ENCODE measurements at regions not wholly inside any gene's neighbourhood (a gene's known extent, or its start where the extent isn't known, plus 50 kb on each side); places are given as distances from the start of the nearest gene placed in this dataset.

DNA sequence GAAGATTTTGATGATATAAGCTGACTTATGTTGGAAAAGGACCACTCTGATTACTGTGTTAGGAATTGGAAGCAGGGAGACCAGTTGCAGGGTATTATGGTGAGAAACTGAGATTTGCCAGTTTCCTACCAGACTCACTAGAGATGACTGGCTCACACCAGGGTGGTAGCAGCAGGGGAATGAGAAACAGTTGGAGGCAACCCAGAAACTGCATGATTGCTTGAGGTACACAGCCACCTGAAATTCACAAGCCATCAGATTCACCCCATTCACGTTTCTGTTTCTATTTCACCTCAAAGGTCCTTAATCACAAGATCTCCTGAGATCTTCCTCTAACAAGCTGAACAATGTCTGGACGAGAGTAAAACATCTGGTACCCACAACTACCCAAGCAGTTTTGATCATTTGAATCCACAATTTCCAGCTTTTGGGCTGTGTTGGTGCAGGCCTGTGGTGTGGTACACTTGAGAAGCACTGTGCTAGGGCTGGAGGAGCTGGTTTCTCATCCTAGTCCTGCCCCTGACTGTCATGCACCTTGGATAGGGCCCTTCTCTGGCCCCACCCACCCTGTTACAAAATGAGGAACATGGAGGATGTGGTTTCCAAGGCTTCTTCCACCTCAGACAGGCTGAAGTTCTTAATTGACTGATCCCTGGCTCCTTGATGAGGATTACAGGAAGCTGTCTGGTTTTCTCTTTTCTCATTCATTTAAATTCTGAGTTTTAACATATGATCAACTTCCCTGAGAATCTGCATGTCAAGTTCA is 233.4 kb downstream of the INSC start (continued):
- TF ChIP-seq ZBTB11 (CRISPR knock-in tag; IDR thresholded peaks at IDR 0.05), result no peak
- TF ChIP-seq, protein P1, sequence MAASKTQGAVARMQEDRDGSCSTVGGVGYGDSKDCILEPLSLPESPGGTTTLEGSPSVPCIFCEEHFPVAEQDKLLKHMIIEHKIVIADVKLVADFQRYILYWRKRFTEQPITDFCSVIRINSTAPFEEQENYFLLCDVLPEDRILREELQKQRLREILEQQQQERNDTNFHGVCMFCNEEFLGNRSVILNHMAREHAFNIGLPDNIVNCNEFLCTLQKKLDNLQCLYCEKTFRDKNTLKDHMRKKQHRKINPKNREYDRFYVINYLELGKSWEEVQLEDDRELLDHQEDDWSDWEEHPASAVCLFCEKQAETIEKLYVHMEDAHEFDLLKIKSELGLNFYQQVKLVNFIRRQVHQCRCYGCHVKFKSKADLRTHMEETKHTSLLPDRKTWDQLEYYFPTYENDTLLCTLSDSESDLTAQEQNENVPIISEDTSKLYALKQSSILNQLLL (CRISPR knock-in tag; IDR thresholded peaks at IDR 0.05; ENCODE audit: borderline replicate concordance), result no peak

GRCh38 chr11:15349413-15349812 is 234.7 kb downstream of the INSC start:
- WGBS (ENCODE audit: insufficient coverage, low coverage, missing lambda C conversion rate), result 0% methylated on average over 1 of the region's 1 CpG
- POLR2A ChIA-PET, result interaction anchor here (0.6 kb wide), 1 partner anchor 787 kb away, joined by 3 read pairs; no protein-coding TSS in a partner anchor
- Histone ChIP-seq H3K9me1 (ENCODE audit: control insufficient read depth, insufficient read depth, low read length) (no peaks in the 10 kb centered on the region), H3K9ac (ENCODE audit: insufficient read depth in 1 of 2, low read depth in 2 of 2, low read length in 2 of 2) (no peak overlapping the region), H4K20me1 (replicated peaks; ENCODE audit: control insufficient read depth, insufficient read depth, low read length) (no peaks in the 10 kb centered on the region), H3K9me3 (replicated peaks; ENCODE audit: control insufficient read depth, insufficient read depth, low read depth, low read length) (no peaks in the 10 kb centered on the region), H3K79me2 (ENCODE audit: control insufficient read depth, insufficient read depth, low read length) (no peaks in the 10 kb centered on the region), H3K4me2 (ENCODE audit: insufficient read depth, low read length) (no peak overlapping the region), H3K27me3 (ENCODE audit: control insufficient read depth in 2 of 2, insufficient read depth in 2 of 2, low read length in 2 of 2) (no peaks in the 10 kb centered on the region), H3K4me1 (replicated peaks in 1 of 2; ENCODE audit: control insufficient read depth in 2 of 2, insufficient read depth in 2 of 2, low read length in 2 of 2) (no peaks in the 10 kb centered on the region), H3K36me3 (ENCODE audit: control insufficient read depth, insufficient read depth, low read length) (no peaks in the 10 kb centered on the region), H3K4me3 (no peak overlapping the region), H2AFZ (ENCODE audit: low read depth, low read length) (no peak overlapping the region), H3K27ac (ENCODE audit: extremely low read depth, low read depth, low read length) (no peak overlapping the region)
- no peak for FAIRE-seq
- no peak for ATAC-seq
- no TSS peak for BruUV-seq (replicated peaks)
- intact Hi-C loops (cut with micrococcal nuclease), result no loop called here
- CTCF ChIA-PET (ENCODE audit: low intra/inter-chr PET ratio), result no interaction called here
- in situ Hi-C loops (cut with MboI), result no loop called here
- DNase-seq (ENCODE audit: extremely low read depth in 1 of 4, low spot score in 3 of 4), result no peak
- TF ChIP-seq WHSC1 (IDR thresholded peaks at IDR 0.05; ENCODE audit: low read length), result no peak
- TF ChIP-seq CTCFL (IDR thresholded peaks at IDR 0.05; ENCODE audit: borderline replicate concordance, insufficient read depth, low read depth, low read length, poor library complexity, severe bottlenecking), result no peak
- TF ChIP-seq ZBTB11 (CRISPR knock-in tag; IDR thresholded peaks at IDR 0.05), result no peak
- no peak for TF ChIP-seq ZNF274 (IDR thresholded peaks at IDR 0.05; ENCODE audit: borderline replicate concordance, low read depth, low read length)
- no peak for TF ChIP-seq KDM1A (IDR thresholded peaks at IDR 0.05)
- TF ChIP-seq POU5F1 (IDR thresholded peaks at IDR 0.05; ENCODE audit: borderline replicate concordance, low read depth, low read length, partially characterized antibody), result no peak
